ENCODE measurements at regions not wholly inside any gene's neighbourhood (a gene's known extent, or its start where the extent isn't known, plus 50 kb on each side); places are given as distances from the start of the nearest gene placed in this dataset.
"Not testable (repeated sequence)": the region's sequence is repeated elsewhere in the genome, so short reads cannot be mapped to it uniquely, and the experiment has no call there.

DNA sequence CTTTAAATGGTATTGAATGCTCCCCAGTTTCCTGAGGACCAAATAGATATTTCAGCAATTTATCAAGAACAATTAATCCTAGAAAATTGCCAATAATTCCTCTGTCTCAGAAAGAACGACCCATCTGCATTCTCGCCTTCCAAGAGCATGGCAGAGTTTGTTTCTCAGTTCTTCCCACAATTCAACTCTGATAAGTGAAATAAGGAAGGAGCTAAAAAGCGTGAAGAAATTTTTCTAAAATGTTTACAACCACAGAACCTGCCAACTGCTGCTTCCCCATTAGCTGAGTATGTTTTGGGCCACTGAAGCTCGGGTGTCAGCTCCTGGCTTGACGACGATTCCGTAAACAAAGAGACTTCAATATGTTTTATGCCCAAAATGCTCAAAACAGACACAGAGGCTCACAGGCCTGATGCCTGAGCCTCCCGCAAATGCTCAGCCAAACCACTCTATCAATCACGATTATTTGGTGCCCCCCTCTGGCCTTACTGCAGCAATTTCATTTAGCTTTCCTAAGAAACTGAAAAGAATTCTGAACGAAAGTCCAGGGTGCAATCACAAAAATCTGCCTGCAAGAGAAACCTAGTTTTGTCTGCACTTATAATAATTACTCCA, 259.2 kb upstream of the CCDC54 start:
- peak; percentile 48 for DNase-seq

DNA sequence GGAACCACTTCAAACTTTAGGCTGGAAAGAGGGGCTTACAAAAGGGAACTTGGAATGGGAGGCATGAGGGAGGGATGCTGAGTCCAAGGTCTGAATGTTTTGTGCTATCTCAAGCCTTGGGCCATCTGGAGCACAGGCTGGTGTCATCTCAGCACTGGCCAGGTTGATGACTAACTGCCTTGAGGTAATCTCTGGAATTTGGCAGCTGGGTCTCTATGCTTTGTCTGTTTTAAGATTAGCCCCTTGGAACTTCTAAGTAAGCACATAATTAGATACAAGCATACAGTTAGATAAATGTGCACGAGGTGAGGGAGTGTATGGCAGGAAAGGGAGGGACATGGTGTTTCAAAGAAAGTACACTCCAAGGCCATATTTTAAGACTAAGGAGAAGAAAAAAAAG, 252.4 kb upstream of the CCDC54 start:
- no peak for DNase-seq

DNA sequence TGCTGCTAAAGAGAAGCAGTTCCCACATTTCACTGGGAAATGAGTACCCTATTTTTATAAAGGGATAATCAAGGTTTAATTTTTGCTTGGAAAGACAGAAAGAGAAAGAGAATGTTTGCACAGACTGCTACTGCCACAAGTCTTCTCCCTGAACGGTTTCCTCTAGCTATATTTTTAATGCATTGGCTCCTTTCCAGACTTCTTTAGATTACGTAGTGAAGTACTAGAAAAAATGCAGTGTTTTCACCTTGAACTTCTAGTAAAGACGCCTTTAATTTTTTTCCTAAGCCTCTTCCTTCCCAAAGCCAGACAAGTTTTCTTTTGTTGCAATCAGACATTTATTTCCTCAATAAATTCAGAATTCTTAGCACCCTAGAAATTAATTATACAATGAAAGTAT, 248.3 kb upstream of the CCDC54 start:
- DNase-seq: no peak

DNA sequence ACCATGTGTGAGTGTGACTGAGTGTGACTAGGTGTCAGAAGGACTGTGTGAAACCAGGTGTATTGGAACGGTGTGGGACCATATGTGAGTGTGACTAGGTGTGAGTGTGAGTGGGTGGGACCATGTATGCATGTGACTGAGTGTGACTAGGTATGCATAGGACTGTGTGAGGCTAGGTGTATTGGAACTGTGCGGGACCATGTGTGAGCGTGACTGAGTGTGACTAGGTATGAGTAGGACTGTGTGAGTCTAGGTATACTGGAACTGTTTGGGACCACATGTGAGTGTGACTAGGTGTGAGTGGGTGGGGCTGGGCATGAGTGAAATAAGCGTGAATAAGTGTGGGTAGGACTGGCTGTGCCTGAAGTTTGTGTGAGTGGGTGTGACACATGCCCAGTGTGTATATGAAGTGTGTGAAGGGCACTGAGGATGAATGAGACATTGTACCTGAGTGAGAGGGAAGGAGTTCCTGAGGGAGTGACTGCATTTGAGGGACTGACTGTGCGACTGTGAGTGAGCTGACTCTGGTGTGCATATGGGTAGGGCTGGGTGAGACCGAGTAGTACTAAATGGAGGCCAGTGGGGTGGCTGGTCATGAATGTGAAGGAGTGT, 247.0 kb upstream of the CCDC54 start:
- DNase-seq: no peak

DNA sequence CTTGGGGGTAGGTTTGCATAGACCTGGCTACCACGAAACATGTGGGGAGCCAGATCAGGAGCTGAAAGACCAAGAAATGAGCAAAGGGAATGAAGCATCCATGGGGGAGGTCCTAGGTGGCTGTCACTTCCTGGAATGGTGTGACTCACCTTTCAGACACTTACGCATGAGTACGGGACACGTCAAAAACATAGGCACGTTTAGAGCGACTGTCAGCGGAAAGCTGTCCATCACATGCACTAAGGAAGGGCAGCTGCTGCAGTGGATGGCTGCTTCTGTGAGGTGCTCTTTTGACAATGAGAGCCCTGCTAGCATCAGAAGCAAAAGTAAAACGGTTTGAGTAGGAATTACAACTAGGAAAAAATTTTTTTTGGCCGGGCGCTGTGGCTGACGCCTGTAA, 244.6 kb upstream of the CCDC54 start:
- DNase-seq: no peak

DNA sequence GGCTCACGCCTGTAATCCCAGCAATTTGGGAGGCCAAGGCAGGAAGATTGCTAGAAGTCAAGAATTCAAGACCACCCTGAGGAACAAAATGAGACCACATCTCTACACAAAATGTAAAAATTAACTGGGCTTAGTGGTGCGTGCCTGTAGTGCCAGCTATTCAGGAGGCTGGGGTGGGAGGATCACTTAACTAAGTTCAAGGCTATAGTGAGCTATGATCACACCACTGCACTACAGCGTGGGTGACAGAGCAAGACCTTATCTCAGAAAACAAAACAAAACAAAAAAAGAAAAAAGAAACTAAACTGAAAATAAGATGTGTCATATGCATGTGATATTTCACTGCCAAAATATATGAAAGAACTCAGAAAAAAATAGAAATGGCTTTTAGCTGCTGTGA, 243.3 kb upstream of the CCDC54 start:
- no peak for DNase-seq

DNA sequence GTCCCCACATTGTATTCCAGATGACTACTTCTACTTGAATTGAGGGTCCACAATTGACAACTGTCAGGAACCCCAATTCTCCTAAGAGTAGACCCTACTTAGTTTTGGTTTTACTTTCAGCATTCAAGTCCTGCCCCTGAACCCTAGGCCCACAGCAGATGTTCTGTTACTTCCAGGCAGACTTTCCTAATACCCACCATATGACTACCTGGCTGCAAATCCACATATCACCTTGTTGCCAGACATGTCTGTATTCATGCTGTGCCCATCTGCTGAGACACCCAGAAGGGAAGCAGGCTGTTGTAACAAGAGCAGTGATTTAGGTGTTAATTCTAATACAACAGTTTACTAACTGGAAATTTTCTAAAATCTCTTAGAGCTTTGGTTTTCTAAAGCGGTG, 235.1 kb upstream of the CCDC54 start:
- no peak for DNase-seq

DNA sequence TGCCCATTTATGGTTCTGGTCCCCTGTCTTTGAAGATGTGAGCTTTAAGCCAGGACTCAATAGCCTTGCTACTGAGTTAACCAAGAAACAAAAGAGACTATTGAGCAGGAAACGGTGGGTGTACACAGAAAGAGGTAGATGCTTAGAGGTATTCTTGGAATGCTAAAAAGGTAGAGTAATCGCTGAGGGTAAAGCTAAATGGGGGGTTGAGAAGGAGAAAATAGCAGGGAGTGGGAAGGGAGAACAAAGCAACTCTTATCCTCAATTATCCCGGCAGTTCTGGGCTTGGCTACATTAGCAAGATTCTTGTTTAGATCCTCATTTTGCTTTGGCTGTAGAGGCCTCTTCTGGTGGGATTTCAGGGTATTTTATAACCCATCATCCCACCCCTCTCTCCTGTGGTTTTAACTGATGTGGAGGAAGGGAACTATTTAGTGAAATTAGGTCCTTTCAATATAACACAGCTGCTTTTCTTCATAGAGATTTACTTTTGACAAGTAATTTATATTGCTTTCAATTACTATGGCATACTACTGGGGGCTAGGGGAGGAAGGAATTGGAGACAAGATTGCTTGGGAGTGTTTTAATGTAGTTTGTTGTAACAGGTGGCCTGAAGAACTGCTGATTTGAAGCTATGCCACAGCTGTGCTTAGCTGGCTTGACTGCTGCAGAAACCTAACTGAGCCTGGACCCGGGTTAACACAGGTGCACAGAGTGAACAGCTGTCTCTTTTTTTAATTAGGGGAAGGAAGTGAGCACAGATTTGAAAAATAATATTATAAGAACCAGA, 234.3 kb upstream of the CCDC54 start:
- no peak for DNase-seq

DNA sequence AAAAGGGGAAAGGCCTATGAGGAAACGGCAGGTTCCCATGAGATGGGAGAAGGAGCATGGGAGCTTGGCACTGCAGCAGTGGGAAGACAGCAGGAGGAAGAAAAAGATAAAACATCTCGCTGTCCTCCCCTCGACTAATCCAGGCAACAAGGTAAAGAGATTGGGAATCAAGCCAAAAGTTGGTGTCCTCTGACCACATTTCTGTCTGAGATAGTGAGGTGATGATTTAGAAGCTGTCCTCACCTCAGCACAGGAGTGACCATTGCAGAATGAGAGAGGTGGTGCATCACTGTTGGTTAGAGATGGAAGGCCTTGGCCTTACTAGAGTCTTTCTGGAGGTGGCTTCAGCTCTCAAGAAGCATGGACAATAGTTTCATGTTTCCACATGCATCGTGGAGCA, 226.6 kb upstream of the CCDC54 start:
- DNase-seq: no peak

DNA sequence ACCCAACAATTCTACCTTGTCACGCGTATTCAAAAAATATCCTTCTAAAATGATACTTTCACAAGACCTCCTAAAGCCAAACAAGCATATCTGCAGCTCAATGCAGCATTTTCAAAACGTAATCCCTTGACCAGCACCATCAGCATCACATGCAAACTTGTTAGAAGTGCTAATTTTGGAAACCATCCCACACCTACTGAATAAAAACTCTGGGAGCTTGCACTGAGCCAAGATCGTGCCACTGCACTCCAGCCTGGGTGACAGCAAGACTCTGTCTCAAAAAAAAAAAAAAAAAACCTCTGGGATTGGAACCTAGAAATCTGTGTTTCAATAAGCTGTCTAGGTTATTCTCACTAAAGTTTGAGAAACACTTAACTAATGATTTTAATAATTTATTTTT, 223.3 kb upstream of the CCDC54 start:
- no peak for DNase-seq

DNA sequence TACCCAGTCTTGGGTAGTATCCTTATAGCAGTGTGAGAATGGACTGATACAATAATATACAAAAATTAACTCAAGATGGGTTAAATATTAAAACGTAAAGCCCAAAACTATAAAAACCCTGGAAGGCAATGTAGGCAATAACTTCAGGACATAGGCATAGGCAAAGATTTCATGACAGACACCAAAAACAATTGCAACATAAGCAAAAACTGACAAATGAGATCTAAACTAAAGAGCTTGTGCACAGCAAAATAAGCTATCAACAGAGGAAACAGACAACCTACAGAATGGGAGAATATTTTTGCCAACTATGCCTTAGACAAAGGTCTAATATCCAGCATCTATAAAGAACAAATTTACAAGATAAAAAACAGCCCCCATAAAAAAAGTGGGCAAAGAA, 204.8 kb upstream of the CCDC54 start:
- DNase-seq: no peak

DNA sequence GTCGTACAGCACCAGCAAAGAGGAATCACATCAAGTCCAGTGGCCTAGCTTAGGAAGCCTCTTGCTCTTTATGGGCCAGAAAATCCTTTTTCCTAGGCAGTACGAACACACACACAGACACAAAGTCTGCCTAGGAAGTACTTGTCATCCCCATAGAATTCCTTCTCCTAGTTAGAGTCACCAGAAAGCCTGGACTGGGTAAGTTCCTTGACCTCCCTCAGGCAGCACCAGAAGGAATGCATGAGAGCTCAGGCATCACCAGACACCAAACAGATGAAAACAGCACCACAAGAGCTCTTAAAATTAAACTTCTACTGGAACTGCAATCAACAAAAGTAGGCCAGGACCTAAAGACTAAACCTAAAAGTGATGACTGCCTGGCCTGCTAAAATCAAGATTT, 192.9 kb upstream of the CCDC54 start:
- DNase-seq: no peak

DNA sequence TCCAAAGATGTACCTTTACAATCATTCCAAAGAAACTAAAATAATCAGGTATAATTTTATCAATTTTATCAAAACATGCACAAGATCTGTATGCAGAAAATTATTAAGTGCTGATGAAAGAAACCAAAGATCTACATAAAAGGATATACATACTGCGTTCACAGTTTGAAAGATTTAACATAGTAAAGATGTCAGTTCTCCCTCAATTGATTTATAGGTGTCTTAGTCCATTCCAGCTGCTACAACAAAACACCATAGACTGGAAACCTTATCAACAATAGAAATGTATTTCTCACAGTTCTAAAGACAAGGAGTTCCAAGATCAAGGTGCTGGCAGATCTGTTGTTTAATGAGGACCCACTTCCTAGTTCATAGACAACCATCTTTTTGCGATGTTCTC, 189.0 kb upstream of the CCDC54 start:
- no peak for DNase-seq

DNA sequence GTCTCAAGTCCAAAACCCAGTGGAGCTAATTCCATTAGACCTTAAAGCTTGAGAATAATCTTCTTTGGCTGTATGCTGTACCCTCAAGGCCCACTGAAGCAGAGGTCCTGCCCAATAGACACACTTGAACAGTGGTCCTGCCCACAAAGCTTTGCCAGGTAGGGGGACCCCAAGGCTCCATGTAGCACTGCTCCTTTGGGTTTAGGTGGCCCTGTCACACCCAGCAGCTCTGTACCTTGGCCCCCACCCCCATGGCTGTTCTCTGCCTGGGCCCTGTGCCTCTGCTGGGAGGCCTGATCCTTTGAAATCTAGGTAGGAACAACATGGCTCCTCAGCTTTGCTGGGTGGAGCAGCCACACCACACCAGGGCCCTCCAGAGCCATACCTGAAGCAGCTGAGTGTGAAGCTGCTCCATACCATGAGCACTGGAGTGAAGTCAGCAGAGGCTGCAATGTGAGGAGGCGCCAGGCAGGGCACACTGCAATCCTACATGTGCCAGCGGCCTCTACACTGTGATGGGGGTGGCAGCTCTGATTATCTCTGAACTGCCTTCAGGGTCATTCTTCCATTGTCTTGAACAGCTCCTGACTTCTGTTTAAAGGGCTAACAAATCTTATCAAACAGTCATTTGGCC, 188.0 kb upstream of the CCDC54 start:
- DNase-seq: no peak

DNA sequence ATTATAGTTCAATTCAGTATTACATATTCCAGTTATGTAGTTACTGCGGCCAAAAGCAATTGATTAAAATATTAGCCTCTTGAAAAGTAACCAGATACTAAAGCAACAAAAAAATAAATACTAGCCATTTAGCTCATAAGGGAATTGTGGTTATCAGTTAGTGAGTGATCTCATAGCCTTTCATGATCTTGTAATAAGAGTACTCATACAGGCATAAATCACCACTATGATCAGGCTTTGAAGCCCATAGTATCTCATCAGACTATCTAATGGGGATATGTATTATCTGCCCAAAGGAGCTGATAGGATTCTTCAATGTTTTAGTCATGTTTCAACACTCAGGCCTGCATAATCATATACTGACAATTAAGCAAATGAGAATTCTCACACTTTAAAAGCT, 184.1 kb upstream of the CCDC54 start:
- DNase-seq: no peak

DNA sequence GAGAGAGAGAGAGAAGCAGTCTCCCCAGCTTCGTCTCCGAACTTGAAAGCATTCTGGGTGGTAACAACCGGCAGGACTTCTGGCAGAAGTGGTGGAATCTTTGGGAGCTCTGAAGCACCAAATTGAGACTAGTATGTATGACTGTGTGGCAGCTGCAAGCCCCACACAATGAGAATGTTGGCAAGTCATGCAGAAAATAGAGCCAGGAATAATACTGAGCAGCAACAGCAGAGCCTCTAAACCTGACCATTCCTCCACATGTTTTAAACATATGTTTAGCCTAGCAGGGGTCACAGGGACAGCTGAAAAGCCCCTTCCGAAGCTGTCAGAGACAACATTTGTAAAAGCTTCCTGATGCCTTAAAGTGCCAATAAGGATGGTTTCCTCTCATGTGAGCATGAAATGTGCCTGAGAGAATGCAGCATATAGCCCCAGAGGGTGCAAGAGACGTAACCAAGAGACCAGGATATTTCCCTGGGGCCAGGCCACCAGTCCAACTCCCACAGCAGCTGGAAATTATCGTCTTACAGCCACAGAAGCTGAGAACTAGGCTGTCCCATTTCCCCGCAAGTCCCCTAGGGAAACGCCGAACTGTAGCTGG, 178.6 kb upstream of the CCDC54 start:
- DNase-seq: peak; percentile 35

DNA sequence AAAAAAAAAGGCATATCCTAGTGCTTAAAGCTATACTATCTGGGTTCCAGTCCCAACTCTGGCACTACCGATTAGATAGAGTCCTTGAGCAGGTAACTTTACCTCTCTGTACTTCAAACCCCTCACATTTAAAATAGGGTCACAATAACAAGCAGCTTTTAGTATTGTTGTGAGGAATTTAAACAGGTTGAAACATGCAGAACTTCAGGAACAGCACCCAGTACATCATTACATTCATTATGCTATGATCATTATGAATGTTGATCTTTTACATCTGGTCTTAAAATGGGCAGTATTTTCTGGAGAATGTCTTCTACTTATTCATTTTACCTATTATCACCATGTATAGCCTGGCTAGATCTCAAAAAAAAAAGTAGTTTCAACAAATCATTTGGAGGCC, 176.1 kb upstream of the CCDC54 start:
- no peak for DNase-seq

DNA sequence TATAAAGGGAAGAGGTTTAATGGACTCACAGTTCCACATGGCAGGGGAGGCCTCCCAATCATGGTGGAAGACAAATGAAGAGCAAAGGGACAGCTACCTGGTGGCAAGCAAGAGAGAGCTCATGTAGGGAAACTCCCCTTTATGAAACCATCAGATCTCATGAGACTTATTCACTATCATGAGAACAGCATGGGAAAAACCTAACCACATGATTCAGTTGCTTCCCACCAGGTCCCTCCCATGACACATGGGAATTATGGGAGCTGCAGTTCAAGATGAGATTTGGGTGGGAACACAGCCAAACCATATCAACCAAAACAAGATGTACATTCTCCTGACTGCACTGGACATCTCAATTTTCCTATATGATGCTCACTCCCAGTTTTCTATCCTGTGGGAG, 174.4 kb upstream of the CCDC54 start:
- not testable (repeated sequence) for DNase-seq

DNA sequence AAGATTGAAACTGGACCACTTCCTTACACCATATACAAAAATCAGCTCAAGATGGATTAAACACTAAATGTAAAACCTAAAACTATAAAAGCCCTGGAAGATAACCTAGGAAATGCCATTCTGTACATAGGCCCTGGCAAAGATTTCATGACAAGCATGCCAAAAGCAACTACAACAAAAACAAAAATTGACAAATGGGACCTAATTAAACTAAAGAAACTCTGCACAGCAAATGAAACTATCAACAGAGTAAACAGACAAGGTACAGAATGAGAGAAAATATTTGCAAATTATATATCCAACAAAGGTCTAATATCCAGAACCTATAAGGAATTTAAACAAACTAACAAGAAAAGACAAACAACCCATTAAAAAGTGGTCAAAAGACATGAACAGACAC, 173.1 kb upstream of the CCDC54 start:
- DNase-seq: no peak

DNA sequence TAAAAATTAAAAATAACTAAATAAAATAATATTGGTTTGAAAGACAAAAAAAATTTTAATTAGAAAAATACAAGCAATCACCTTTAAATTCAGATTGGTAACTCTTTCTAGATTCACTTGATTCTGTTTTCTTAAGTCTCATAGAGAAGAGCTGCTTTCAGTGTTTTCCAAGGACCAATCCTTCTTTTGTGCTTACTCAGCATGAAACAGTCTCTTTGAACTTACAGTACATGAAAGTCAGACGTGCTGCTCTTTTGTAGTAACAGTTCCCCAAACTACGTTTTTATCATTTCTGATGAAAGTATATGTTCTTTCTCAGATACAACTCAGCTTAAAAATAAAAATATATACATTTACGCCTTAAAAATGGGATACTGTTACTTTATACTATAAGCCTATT, 171.9 kb upstream of the CCDC54 start:
- no peak for DNase-seq

DNA sequence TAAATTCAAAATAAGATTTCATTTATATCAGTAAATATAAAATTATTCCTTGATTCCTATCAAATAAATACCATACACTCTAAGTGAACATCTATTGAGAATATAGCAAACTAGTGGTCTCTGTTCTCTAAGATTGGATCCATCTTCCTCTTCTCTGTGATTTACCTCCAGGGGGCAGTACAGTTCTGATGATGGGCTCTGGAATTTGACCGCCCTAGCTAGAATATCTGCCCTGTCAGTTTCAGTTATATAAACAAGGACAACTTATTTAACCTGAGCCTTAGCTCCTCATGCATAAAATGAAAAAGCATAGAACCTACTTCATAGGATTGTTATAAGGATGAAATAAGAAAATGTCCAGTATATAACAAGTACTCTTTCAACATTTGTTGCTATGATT, 171.1 kb upstream of the CCDC54 start:
- no peak for DNase-seq

DNA sequence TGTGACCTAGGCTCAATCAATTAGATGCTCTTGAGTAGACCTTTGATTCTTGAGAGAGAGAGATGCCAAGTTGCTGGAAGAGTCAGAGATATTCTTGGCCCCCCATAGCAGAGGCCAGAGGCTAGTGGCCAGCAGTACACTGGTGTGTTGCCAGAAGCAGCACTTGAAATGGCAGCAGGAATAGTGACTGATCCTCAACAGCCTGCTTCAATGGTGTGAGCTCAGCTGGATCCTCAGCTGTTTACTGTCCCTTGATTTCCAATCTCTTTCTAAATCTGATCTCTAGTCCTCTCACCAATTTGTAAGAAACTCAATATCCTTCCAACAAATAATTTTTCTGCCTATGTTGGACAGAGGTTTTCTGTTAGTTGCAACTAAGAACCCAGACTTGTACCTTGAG, 170.3 kb upstream of the CCDC54 start:
- DNase-seq: no peak

DNA sequence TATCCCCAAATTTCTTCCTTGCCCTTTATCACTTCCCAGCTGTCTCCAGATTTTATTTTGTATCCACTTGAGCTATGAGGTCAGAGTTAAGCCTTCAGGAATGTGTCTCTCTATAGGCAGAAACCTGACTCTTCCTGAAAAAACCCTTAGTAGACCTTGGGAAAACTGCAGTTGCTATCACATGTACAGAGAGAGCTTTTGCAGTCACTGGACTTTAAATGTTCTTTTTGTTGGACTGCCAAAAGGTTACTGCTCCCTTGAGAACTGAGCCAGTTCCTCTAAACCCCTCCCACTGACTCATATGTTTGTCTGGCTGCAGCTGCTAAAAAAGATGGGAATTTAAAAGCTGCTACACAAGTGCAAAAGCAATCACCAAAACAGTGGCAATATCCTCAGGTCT, 169.1 kb upstream of the CCDC54 start:
- DNase-seq: peak; percentile 4

DNA sequence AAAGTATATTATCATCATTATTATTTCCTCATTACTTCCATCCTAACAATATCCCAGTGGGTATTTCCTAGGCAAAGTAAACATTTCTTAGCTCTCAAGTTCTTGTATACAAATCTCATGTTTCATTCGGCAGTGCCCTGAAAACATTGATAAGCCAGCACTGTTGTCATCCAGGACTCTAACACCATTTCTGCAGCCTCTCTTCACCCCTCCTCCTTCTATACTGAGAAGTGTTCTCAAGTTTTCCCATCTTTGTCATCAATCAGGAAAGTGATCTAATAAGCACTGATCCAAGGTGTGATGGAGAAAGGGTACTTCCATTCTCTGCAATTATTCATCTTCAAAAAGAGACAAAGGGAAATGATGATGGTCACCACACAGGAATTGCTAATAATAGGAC, 168.4 kb upstream of the CCDC54 start:
- DNase-seq: no peak
